DOHH2 (cell line): ENCODE measurements at regions not wholly inside any gene's neighbourhood (a gene's known extent, or its start where the extent isn't known, plus 50 kb on each side); places are given as distances from the start of the nearest gene placed in this dataset.

Source experiments
- H3F3A ChIP-seq: fragments of 200-600 bp; sonication (generic), shearing (Covaris generic); 2 replicates; pipeline ENCODE4 v1.6.0; 2016; ENCODE audit warnings: antibody characterized with exemption, mild to moderate bottlenecking; ENCODE audit not compliant: control insufficient read depth, insufficient read depth
- H3K27ac ChIP-seq: fragments of 200-600 bp; sonication (generic); 2 replicates; pipeline ENCODE4 v1.5.1; 2014; ENCODE audit warnings: low read depth, mild to moderate bottlenecking, low read length, moderate library complexity
- H3K27me3 ChIP-seq: fragments of 200-600 bp; sonication (generic); 2 replicates; pipeline ENCODE4 v1.6.1; 2014; ENCODE audit warnings: mild to moderate bottlenecking, low read length, mixed read lengths; ENCODE audit not compliant: control insufficient read depth
- H3K36me3 ChIP-seq: fragments of 200-600 bp; sonication (generic); 2 replicates; pipeline ENCODE4 v1.6.1; 2014; ENCODE audit warnings: mild to moderate bottlenecking, low read length, moderate library complexity, mixed read lengths; ENCODE audit not compliant: control insufficient read depth
- H3K4me1 ChIP-seq: fragments of 200-600 bp; sonication (generic); 2 replicates; pipeline ENCODE4 v1.6.1; 2014; ENCODE audit warnings: mild to moderate bottlenecking, low read length, mixed read lengths; ENCODE audit not compliant: control insufficient read depth
- H3K4me2 ChIP-seq: fragments of 200-600 bp; sonication (generic); 2 replicates; pipeline ENCODE4 v1.6.0; 2014; ENCODE audit warnings: mild to moderate bottlenecking, low read length, moderate library complexity
- H3K4me3 ChIP-seq: fragments of 200-600 bp; sonication (generic); 2 replicates; pipeline ENCODE4 v1.5.1; 2014; ENCODE audit warnings: mild to moderate bottlenecking, low read length, mixed read lengths
- H3K79me2 ChIP-seq: fragments of 200-600 bp; sonication (generic); 2 replicates; pipeline ENCODE4 v1.6.1; 2014; ENCODE audit warnings: mild to moderate bottlenecking, low read length, mixed read lengths; ENCODE audit not compliant: control insufficient read depth
- H3K9me2 ChIP-seq: fragments of 200-600 bp; sonication (generic); replicated peaks from 2 replicates; pipeline ENCODE4 v1.6.1; 2014; ENCODE audit warnings: mild to moderate bottlenecking, low read length, mixed read lengths; ENCODE audit not compliant: control insufficient read depth
- H3K9me3 ChIP-seq: fragments of 200-600 bp; sonication (generic); 2 replicates; pipeline ENCODE4 v1.6.1; 2014; ENCODE audit warnings: antibody characterized with exemption, low read length, mixed read lengths; ENCODE audit not compliant: control insufficient read depth, insufficient read depth
- H4K20me1 ChIP-seq: fragments of 200-600 bp; sonication (generic); 2 replicates; pipeline ENCODE4 v1.6.0; 2014; ENCODE audit warnings: low read depth, mild to moderate bottlenecking, antibody characterized with exemption, low read length, moderate library complexity; ENCODE audit not compliant: control insufficient read depth, insufficient read depth
- EZH2phosphoT487 ChIP-seq: fragments of 200-600 bp; sonication (generic); IDR thresholded peaks from 2 replicates; pipeline ENCODE4 v1.6.1; 2017; ENCODE audit warnings: borderline replicate concordance, mild to moderate bottlenecking, antibody characterized with exemption, low read length, moderate library complexity, mixed read lengths
- TF ChIP-seq, protein P1 (sequence below): fragments of 200-600 bp; sonication (generic); IDR thresholded peaks from one replicate; pipeline ENCODE4 v1.5.1; 2014; ENCODE audit warnings: antibody characterized with exemption, mild to moderate bottlenecking, low read depth, low read length; ENCODE audit not compliant: poor library complexity, severe bottlenecking

DNA sequence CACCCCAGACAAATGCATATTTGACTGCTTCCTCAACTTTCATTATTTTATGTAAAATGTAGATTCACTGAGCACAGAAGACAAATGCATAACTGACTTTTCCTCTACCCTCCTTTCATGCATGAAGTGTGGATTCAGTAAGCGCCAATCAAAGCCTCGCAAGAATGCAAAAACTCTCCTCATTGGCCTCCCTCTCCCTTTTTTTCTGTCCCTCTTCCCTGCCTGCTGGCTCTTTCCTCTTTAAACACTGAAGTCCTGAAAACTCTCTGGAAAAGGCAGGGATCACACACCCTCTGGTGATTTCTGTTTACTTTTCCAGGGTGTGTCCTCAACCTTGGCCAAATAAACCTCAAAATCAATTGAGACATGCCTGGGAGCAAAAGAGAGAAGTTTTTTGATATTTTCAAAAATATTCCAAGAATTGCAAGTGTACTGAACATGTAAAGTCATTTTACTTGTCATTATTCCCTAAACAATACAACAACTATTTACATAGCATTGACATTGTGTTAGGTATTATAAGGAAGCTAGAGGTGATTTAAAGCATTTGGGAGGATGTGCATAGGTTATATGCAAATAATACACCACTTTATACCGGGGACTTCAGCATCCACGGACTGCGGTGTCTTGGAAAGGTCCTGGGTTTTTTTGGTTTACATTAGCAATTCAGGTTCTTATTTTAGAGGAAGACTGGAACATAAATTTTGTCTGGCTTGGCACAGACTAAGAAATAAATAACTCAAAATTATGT lies 71.4 kb downstream of the SEC61G start:
- Histone ChIP-seq H3K4me2 (no peak overlapping the region), H3K36me3 (no peaks in the 10 kb centered on the region), H3K4me3 (no peak overlapping the region), H3K9me3 (0 out of 2 replicates have a peak, but pooled peaks cover 4% of the 10 kb centered on the region), H3K27ac (no peak overlapping the region), H3F3A (no peaks in the 10 kb centered on the region), H4K20me1 (no peaks in the 10 kb centered on the region), H3K9me2 (no peaks in the 10 kb centered on the region), H3K4me1 (no peaks in the 10 kb centered on the region), H3K79me2 (no peaks in the 10 kb centered on the region), H3K27me3 (no peaks in the 10 kb centered on the region)
- TF ChIP-seq, protein P1, sequence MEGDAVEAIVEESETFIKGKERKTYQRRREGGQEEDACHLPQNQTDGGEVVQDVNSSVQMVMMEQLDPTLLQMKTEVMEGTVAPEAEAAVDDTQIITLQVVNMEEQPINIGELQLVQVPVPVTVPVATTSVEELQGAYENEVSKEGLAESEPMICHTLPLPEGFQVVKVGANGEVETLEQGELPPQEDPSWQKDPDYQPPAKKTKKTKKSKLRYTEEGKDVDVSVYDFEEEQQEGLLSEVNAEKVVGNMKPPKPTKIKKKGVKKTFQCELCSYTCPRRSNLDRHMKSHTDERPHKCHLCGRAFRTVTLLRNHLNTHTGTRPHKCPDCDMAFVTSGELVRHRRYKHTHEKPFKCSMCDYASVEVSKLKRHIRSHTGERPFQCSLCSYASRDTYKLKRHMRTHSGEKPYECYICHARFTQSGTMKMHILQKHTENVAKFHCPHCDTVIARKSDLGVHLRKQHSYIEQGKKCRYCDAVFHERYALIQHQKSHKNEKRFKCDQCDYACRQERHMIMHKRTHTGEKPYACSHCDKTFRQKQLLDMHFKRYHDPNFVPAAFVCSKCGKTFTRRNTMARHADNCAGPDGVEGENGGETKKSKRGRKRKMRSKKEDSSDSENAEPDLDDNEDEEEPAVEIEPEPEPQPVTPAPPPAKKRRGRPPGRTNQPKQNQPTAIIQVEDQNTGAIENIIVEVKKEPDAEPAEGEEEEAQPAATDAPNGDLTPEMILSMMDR: no peak
- TF ChIP-seq EZH2phosphoT487: no peak

DNA sequence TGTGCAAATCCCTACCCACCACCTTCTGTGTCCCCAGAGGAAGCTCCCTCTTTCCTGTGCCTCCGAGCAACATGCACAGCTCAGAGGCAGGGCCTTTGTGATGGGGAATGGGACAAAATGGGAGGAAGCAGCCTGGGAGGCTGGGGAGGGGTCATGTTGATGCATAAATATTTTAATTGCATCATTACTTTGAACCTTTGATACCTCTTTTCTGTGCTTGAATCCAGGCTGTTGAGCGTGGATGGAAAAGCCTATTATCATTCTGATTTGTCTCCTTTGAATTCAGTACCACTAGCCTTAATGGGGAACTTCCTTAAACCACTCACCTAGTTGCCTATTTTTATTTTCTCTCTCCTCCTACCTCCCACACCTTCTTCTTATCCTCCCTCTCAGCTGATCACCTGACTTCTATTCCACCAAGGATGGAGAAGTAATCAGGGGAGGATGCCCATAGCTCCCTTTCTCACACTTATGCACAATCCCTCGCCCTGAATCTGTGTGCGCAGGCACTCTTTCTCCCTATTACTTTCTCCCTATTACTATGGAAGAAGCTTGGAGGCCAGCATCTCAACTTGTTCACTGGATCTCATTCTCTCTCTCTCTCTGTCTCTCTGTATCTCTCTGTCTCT lies 78.5 kb downstream of the SEC61G start:
- TF ChIP-seq, protein P1: no peak
- no peak for TF ChIP-seq EZH2phosphoT487
- Histone ChIP-seq H3K4me3 (no peak overlapping the region), H3K9me2 (no peaks in the 10 kb centered on the region), H3K36me3 (no peaks in the 10 kb centered on the region), H3K79me2 (no peaks in the 10 kb centered on the region), H4K20me1 (no peaks in the 10 kb centered on the region), H3K4me1 (no peaks in the 10 kb centered on the region), H3K9me3 (no peaks in the 10 kb centered on the region), H3K27ac (no peak overlapping the region), H3K4me2 (no peak overlapping the region), H3K27me3 (no peaks in the 10 kb centered on the region; the same call in 1 of the 2 replicates), H3F3A (no peaks in the 10 kb centered on the region)

DNA sequence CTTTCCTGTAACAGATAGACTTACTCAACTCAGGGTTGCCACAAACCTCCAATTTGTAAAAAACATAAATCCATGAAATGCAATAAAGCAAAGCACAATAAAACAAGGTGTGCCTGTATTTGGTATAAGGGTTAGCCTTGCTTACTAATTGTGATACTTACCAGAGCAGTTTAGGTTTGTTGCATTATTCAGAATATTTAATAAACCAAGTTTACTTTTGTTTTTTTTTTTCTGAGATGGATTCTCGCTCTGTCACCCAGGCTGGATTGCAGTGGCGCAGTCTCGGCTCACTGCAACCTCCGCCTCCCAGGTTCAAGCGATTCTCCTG lies 79.6 kb downstream of the SEC61G start:
- H3K9me2 ChIP-seq: no peaks in the 10 kb centered on the region
- no peak overlapping the region for H3K4me2 ChIP-seq
- H3K4me3 ChIP-seq: no peak overlapping the region
- no peaks in the 10 kb centered on the region for H3K9me3 ChIP-seq
- H3K27ac ChIP-seq: no peak overlapping the region
- H3K27me3 ChIP-seq: no peaks in the 10 kb centered on the region; the same call in 1 of the 2 replicates
- H4K20me1 ChIP-seq: no peaks in the 10 kb centered on the region
- H3K79me2 ChIP-seq: no peaks in the 10 kb centered on the region
- no peaks in the 10 kb centered on the region for H3K36me3 ChIP-seq
- H3F3A ChIP-seq: no peaks in the 10 kb centered on the region
- TF ChIP-seq, protein P1: no peak
- TF ChIP-seq EZH2phosphoT487: no peak
- no peaks in the 10 kb centered on the region for H3K4me1 ChIP-seq
